ENCODE measurements at regions not wholly inside any gene's neighbourhood (a gene's known extent, or its start where the extent isn't known, plus 50 kb on each side); places are given as distances from the start of the nearest gene placed in this dataset.

DNA sequence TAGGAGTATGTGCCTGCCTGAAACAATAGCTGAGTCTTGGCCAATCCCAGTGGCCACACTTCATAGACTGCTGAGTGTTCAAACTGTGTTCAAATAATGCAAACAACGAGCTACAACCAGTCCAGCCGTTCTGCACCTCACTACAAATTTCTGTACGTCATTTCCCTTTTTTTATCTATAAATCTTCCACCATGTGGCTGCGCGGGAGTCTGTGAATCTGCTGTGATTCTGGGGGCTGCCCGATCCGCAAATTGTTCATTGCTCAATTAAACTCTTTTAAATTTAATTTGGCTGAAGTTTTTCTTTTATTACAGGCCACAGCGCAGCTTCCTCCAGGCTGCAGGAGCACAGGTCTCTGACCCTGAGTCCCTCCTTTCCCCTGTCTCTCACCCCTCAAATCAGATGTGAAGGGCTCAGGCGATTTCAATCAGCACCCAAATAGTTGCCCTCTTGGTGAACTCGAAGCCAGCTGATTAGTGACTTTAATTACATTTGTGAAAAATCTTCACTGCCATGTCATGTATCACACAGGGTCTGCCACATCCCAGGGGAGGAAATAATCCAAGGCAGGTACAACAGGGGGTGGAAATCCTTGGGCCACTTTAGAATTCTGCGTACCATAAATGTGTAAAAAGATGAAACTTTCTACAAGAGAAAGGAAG is 145.6 kb downstream of the NDUFA10 start:
- no peak for ATAC-seq (ENCODE audit: poor library complexity)
- H3K9me3 Mint-ChIP-seq: peaks cover under 1% of the 10 kb centered on the region

DNA sequence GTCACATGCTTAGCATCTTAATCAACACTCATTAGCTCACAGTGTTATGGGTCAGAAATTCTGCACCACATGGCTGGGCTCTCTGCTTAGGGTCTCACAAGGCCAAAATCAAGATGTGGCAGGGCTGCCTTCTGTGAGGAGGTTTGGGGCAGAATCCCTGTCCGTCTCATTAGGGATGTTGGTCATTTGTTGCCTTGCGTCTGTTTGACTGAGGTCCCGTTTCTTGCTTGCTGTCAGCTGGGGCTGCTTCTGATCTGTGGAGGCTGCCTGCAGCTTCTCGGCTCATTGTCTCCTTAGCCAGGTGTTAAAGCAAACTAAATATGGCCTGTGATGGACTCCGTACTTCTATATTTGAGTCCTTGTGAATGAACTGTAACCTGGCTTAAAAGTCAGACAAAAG is 146.5 kb downstream of the NDUFA10 start:
- TF ChIP-seq, protein P1, sequence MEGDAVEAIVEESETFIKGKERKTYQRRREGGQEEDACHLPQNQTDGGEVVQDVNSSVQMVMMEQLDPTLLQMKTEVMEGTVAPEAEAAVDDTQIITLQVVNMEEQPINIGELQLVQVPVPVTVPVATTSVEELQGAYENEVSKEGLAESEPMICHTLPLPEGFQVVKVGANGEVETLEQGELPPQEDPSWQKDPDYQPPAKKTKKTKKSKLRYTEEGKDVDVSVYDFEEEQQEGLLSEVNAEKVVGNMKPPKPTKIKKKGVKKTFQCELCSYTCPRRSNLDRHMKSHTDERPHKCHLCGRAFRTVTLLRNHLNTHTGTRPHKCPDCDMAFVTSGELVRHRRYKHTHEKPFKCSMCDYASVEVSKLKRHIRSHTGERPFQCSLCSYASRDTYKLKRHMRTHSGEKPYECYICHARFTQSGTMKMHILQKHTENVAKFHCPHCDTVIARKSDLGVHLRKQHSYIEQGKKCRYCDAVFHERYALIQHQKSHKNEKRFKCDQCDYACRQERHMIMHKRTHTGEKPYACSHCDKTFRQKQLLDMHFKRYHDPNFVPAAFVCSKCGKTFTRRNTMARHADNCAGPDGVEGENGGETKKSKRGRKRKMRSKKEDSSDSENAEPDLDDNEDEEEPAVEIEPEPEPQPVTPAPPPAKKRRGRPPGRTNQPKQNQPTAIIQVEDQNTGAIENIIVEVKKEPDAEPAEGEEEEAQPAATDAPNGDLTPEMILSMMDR (IDR thresholded peaks at IDR 0.05): no peak
- intact Hi-C loops (cut with DNase I, micrococcal nuclease): no loop called here
- H3K4me1 Mint-ChIP-seq (ENCODE audit: low read depth): peaks cover 10% of the 10 kb centered on the region
- CTCF ChIA-PET: no interaction called here
- H3K27ac ChIP-seq (ENCODE audit: low read depth in 1 of 2, low read length in 2 of 2): no peak overlapping the region
- no peaks in the 10 kb centered on the region for H3K9me3 Mint-ChIP-seq
- H3K27ac Mint-ChIP-seq: no peak overlapping the region
- no peaks in the 10 kb centered on the region for H3K36me3 ChIP-seq (ENCODE audit: insufficient read depth, low read length)
- H3K9me3 ChIP-seq (ENCODE audit: control insufficient read depth in 1 of 2, insufficient read depth in 1 of 2, low read length in 2 of 2): peaks cover 0 to 8% of the 10 kb centered on the region in 2 experiments
- H3K27me3 ChIP-seq (ENCODE audit: control insufficient read depth in 1 of 2, insufficient read depth in 2 of 2, low read length in 2 of 2): no peaks in the 10 kb centered on the region
- peaks cover 4% of the 10 kb centered on the region for H3K27me3 Mint-ChIP-seq
- H3K4me3 ChIP-seq (ENCODE audit: low read length): no peak overlapping the region
- H3K4me1 ChIP-seq (ENCODE audit: insufficient read depth, low read length): peaks cover 11% of the 10 kb centered on the region
- no peak for DNase-seq
- no peak overlapping the region for H3K4me3 Mint-ChIP-seq
- ATAC-seq (ENCODE audit: poor library complexity): no peak
- POLR2A ChIA-PET: no interaction called here
- no peaks in the 10 kb centered on the region for H3K36me3 Mint-ChIP-seq (ENCODE audit: low read depth)

More for the DNA sequence above, 145.6 kb downstream of the NDUFA10 start:
- no peak overlapping the region for H3K4me3 ChIP-seq (ENCODE audit: low read length)
- peaks cover 11% of the 10 kb centered on the region for H3K4me1 ChIP-seq (ENCODE audit: insufficient read depth, low read length)
- intact Hi-C loops (cut with DNase I, micrococcal nuclease): loop anchor here in 1 of 2 experiments (10.0 kb wide), 1 partner anchor 475 kb away; the partner anchor contains the start of gene HDAC4
- no peak overlapping the region for H3K27ac ChIP-seq (ENCODE audit: low read depth in 1 of 2, low read length in 2 of 2)
- peaks cover 3% of the 10 kb centered on the region for H3K36me3 Mint-ChIP-seq (ENCODE audit: low read depth)
- CTCF ChIA-PET: no interaction called here
- no peak overlapping the region for H3K27ac Mint-ChIP-seq
- H3K27me3 ChIP-seq (ENCODE audit: control insufficient read depth in 1 of 2, insufficient read depth in 2 of 2, low read length in 2 of 2): no peaks in the 10 kb centered on the region
- TF ChIP-seq, protein P1 (IDR thresholded peaks at IDR 0.05): no peak
- H3K9me3 ChIP-seq (ENCODE audit: control insufficient read depth in 1 of 2, insufficient read depth in 1 of 2, low read length in 2 of 2): peaks cover 6 to 15% of the 10 kb centered on the region in 2 experiments
- peaks cover 4% of the 10 kb centered on the region for H3K27me3 Mint-ChIP-seq
- peaks cover 10% of the 10 kb centered on the region for H3K4me1 Mint-ChIP-seq (ENCODE audit: low read depth)
- DNase-seq: no peak
- H3K36me3 ChIP-seq (ENCODE audit: insufficient read depth, low read length): no peaks in the 10 kb centered on the region
- POLR2A ChIA-PET: no interaction called here
- no peak overlapping the region for H3K4me3 Mint-ChIP-seq

DNA sequence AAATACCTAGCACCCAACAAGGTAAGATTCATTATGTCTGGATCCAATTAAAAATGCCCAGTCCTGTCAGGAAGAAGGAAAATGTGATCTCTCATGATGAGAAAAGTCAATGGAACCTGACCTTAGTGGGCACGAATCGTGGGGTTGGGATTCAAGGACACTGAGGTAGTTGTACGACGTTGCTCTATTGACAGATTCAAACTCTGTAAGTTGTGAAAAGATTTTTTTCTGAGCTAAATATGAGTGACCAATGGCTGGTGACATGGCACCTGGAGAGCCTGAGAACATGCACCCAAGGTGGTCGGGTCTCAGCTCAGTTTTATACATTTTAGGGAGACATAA is 148.2 kb downstream of the NDUFA10 start:
- Histone ChIP-seq H3K27me3 (ENCODE audit: control insufficient read depth in 1 of 2, insufficient read depth in 2 of 2, low read length in 2 of 2) (no peaks in the 10 kb centered on the region), H3K4me3 (ENCODE audit: low read length) (no peak overlapping the region), H3K9me3 (ENCODE audit: control insufficient read depth in 1 of 2, insufficient read depth in 1 of 2, low read length in 2 of 2) (no peaks in the 10 kb centered on the region), H3K27ac (ENCODE audit: low read depth in 1 of 2, low read length in 2 of 2) (no peak overlapping the region), H3K36me3 (ENCODE audit: insufficient read depth, low read length) (no peaks in the 10 kb centered on the region), H3K4me1 (ENCODE audit: insufficient read depth, low read length) (peaks cover 3% of the 10 kb centered on the region)
- no peak for DNase-seq
- Mint-ChIP-seq H3K4me3 (no peak overlapping the region), H3K4me1 (ENCODE audit: low read depth) (peaks cover 5% of the 10 kb centered on the region), H3K36me3 (ENCODE audit: low read depth) (no peaks in the 10 kb centered on the region), H3K27me3 (no peaks in the 10 kb centered on the region), H3K9me3 (no peaks in the 10 kb centered on the region), H3K27ac (no peak overlapping the region)
- intact Hi-C loops (cut with DNase I, micrococcal nuclease): no loop called here
- ATAC-seq (ENCODE audit: poor library complexity): no peak
- ChIA-PET CTCF (no interaction called here), POLR2A (no interaction called here)
- TF ChIP-seq, protein P1 (IDR thresholded peaks at IDR 0.05): no peak
